Stimulated activated CD8-positive, alpha-beta memory T cell treated with anti-CD3 and anti-CD28 coated beads, Interleukin-4, amount 100 ng/mL, for 4 hours (primary cell): ENCODE measurements at regions not wholly inside any gene's neighbourhood (a gene's known extent, or its start where the extent isn't known, plus 50 kb on each side); places are given as distances from the start of the nearest gene placed in this dataset.

ENCODE experiments used
- DNase-seq, 2 donors: peaks; one replicate each; pipeline ENCODE4 v3.0.0-alpha.2; 2020; ENCODE audit warnings: low read depth in 2 of 2, low spot score in 1 of 2

- no peak for DNase-seq
These were observed 1194.2 kb downstream of the EFNB2 start for GRCh38 chr13:105341256-105341655.

GRCh38 chr13:105340061-105340606, 1195.3 kb downstream of the EFNB2 start:
- DNase-seq: no peak

- DNase-seq: no peak
These were observed 1196.7 kb downstream of the EFNB2 start for GRCh38 chr13:105338773-105339172.

- DNase-seq: no peak
These were observed 1197.5 kb downstream of the EFNB2 start for GRCh38 chr13:105338006-105338405.

GRCh38 chr13:105336706-105337576, 1198.5 kb downstream of the EFNB2 start:
- no peak for DNase-seq

GRCh38 chr13:105334211-105334610, 1201.3 kb downstream of the EFNB2 start:
- DNase-seq: no peak

GRCh38 chr13:105333416-105333815, 1202.0 kb downstream of the EFNB2 start:
- no peak for DNase-seq

GRCh38 chr13:105329359-105329758, 1206.1 kb downstream of the EFNB2 start:
- DNase-seq: no peak

GRCh38 chr13:105328212-105328611, 1207.2 kb downstream of the EFNB2 start:
- no peak for DNase-seq

- no peak for DNase-seq
These were observed 1207.8 kb downstream of the EFNB2 start for GRCh38 chr13:105327581-105328126.

- no peak for DNase-seq
These were observed 1215.6 kb downstream of the EFNB2 start for GRCh38 chr13:105319875-105320274.

GRCh38 chr13:105316731-105317130, 1218.7 kb downstream of the EFNB2 start:
- DNase-seq: no peak

- no peak for DNase-seq
These were observed 1222.6 kb downstream of the EFNB2 start for GRCh38 chr13:105312906-105313305.

- no peak for DNase-seq
These were observed 1224.4 kb downstream of the EFNB2 start for GRCh38 chr13:105311094-105311493.

- no peak for DNase-seq
These were observed 1227.7 kb downstream of the EFNB2 start for GRCh38 chr13:105307776-105308175.

GRCh38 chr13:105297839-105298238, 1237.6 kb downstream of the EFNB2 start:
- no peak for DNase-seq

- no peak for DNase-seq
These were observed 1243.5 kb downstream of the EFNB2 start for GRCh38 chr13:105291987-105292386.

GRCh38 chr13:105290596-105290995, 1244.9 kb downstream of the EFNB2 start:
- no peak for DNase-seq

- no peak for DNase-seq
These were observed 1249.9 kb downstream of the EFNB2 start for GRCh38 chr13:105285526-105285925.

GRCh38 chr13:105282406-105283285, 1252.8 kb downstream of the EFNB2 start:
- no peak for DNase-seq

- no peak for DNase-seq
These were observed 1256.5 kb downstream of the EFNB2 start for GRCh38 chr13:105278943-105279381.
